Glomerular endothelial cell (primary cell): ENCODE measurements at regions not wholly inside any gene's neighbourhood (a gene's known extent, or its start where the extent isn't known, plus 50 kb on each side); places are given as distances from the start of the nearest gene placed in this dataset.

ENCODE experiments used
- DNase-seq: peaks from one replicate; pipeline ENCODE4 v3.0.0-alpha.2; 2011; ENCODE audit warnings: low read depth, low spot score; ENCODE audit errors: extremely low read depth

DNA sequence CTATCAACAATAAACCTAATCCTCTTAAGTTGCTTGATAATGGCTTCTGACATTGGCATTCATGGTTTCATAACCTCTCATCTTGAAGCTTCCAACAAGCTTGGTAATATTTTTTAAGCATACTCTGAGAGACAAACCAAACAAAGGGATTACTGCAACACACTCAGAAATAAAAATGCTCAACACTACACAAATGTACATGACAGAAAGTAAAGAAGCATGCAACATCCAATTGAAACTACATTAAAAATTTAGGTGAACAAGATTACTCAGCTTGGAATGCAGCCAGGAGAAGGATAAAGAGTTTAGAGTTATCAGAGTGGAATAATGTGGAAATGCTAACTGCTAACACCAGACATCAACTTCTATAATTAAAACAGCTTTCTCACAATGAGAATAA is 1136.6 kb upstream of the PABPC4L start:
- no peak for DNase-seq

DNA sequence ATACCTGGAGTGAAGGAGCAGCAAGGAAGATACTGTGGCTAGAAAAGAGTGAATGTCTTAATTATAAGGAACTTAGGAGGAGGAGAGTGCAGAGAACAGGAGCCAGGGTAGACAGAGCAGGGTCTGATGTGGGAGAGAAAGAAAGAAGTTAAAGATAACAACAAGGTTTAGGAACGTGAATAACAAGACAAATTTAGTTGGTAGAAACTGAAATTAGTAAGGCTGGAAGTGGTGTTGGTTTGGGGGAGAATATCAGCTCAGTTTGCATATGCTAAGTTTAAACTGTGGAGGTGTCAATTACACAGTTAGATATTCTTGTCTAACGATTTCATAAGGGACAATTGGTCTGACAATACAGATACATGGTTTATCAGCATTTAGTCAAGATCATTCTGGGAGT is 1123.7 kb upstream of the PABPC4L start:
- DNase-seq = no peak

DNA sequence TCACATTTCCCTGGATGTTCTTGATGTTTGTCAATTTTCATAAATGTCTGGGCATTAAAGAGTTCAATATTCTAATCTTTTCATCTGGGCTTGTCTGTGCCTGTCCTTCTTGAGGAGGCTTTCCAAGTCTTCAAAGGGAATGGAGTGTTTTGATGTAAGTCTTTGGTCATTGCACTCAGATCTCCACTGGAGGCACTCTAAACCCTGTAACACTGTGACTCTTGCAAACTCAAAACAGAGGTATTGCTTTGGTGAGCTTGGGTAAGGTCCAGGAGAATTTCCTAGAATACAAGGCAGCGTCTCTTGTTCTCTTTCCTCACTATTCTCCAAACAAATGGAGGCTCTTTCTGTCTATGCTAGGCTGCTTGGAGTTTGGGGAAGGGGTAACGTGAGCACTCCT is 1118.1 kb upstream of the PABPC4L start:
- DNase-seq = no peak

GRCh38 chr4:135316266-135316779 is 1114.7 kb upstream of the PABPC4L start:
- DNase-seq = no peak

DNA sequence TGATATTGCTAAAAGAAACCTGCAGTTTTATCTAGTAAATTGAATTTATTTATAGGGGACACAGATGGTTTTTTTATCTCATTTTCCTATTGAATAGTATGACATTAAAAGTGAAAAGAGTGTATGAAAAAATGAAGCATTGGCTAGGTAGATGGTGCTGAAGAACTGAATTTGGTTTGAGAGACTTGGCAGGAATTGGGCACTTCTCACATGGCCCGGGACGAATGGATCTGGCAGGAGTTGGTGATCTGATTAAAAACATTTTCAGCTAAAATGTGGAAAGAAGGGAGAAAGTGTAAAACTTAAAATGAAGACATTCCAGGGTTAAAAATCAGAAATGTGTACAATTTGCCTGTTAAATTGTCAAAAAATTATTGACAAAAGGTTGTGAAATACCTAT is 1088.5 kb upstream of the PABPC4L start:
- DNase-seq = no peak

DNA sequence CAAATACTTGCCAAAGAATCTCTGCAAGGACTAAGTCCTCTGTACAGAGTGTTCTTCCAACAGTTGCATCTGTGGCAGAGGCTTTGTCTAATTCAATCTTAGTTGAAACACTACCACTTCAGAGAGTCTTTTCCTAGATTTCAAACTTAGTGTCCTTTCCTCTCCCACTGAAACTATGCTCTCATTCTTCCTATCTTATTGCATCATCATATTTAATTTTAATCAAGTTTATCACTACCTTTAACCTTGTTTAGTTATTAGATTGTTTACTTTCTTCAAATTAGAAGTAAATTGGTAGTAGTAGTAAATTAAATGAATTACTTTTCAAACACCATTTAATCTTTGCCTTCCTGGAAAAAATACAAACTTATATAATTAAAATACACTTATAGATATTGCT is 1082.3 kb upstream of the PABPC4L start:
- DNase-seq = no peak

DNA sequence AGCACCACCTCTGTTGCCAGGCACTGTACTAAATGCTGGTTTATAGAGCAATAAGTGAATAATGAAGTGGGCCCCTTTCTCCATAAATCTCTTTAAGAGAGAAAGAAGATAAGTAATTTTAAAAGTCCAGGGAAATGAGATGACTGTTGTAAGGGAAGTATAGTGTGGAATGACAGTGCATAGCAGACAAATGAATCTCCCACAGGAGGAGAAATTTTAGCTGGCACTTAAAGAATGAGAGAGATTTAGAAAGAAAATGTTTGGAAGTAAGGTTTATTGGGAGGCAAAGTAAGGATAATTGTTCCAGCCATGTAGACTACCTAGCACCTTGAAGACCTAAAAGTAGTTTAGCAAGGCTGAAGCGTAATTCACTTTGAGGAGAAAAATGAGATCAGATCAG is 1081.1 kb upstream of the PABPC4L start:
- no peak for DNase-seq

DNA sequence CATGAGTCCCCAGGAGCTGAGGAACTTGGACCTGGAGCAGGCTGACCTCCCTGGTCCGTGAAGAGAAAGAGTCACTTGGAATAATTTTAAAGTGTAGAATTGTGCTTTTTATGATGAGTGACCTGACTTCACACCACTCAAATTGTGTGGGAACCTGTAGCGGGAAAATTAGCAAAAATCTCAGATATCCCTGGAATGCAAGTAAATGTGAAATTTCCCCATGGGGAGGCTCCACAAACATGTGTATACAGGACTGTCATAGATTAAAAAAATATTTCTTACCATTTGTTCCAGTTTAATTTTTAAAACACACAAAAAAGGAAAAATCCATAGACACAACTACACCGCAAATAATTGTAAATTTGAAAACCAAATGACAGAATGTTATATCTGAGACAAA is 1079.6 kb upstream of the PABPC4L start:
- no peak for DNase-seq

- DNase-seq = no peak
Measured at GRCh38 chr4:135277980-135278315, 1076.4 kb upstream of the PABPC4L start.

DNA sequence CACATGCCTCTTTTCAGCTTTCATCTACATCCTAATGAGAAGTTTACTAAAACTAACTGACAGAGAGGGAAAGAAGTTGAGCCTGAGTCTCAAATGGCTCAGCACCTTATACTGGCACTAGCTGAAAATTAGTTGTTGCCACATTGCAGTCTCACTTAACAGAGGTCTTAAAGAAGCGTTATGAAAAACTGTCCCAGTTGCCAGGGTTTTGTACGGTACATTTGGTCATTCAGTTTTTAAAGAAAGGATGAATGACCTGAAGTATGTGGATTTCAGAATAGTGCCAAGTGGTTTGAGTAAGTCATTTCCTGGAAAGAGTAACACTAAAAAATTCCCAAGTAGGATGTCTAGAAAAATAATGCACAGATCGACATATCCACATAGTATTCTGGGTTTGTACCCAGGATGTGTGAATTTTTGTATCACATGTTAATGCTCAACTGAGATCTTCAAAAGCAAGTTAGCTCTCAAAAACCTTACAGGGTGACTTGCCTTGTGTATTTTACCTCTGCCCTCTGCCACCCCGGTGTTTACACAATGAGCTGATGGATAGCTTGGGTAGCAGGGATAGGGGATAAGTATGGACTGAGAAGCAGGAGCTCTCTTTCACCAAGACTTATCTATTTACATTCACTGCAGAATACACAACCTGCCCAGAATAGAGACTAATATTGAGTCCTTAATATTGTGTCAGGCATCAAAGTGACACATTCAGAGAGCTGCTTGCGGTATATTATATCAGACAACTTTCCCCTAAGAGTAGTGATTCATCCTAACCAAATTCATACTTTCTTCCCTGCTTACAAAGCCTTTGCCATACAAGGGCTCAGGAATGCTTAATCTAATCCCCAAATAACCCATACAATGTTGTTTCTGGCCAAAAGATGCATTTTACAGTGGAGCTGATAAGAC is 1075.7 kb upstream of the PABPC4L start:
- no peak for DNase-seq

DNA sequence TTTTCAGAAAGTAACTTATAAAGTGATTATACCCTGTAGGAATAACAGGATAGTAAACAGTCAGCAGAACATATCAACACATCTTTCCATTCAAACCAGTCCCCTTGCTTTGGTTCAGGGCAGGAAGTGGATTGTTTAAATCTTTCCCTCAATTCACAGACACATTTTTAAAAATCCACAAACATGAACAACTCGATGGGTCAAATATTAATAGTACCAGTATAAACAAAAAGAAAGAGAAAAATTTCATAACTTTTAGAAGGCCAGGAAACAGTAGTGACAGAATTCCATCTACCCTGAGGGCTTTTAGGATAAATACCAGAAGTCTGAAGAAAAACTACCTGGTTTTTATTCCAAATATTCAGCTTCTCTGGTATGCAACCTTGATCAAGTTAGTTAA is 1072.8 kb upstream of the PABPC4L start:
- no peak for DNase-seq

GRCh38 chr4:135269125-135269890 is 1067.7 kb upstream of the PABPC4L start:
- DNase-seq = no peak

DNA sequence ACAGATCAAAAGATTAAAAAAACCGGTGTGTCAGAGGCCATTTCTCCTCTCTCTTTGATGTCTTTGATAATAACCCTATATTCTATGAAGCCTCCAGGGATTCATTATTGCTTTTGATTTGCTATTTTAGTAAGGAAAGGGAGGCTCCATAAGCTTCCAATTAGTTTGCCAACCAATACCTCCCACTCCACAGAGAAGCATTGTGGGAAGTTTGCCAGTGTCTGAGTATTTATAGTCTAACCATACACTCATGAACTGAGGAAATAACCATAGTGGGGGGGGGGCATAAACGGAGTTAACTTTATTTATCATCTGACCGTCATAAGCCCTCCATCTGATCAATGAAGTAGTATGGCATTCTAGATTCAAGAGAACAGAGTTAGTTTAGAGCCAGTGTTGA is 1066.8 kb upstream of the PABPC4L start:
- no peak for DNase-seq

DNA sequence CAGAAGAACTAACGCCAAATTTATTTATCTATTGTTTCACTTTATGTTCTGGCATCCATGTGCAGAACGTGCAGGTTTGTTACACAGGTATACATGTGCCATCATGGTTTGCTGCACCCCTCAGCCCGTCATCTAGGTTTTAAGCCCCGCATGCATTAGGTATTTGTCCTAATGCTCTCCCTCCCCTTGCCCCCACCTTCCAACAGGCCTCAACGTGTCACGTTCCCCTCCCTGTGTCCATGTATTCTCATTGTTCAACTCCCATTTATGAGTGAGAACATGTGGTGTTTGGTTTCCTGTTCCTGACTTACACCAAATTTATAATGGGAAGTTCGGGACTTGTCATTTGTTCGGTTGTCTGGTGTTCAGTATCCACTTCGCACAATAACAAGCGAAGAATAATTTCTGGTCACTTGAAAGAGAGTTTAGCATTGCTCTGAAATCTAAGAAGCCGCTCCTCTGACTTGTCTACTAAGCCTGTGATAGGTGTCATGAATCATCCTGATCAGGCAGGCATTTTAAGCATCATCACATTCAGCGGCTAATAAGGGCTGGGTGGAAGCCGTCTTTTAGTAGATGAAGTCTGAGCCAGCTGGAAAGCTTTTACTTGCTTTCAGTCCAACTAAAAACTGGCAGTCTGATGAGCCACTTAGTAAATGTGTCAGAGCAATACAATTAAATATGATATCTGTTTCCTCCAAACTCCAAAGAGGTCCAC is 1065.7 kb upstream of the PABPC4L start:
- no peak for DNase-seq

DNA sequence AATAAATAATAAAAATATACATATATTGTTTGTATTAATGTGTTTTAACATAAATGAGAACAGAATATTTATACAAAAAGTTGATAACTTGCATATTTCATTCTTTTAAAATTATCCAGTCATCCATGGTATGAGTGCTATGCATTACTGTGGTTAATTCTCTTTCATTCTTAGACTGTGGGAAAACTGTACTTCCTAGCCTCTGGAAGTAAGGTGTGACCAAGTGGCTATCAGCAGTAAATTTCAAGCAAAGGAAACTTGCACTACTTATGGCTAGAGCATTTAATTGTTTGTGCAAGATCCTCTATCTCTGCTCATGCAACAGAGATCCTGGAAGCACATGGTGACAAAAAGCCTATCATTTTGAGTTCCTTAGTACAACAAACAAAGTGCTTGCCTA is 1054.5 kb upstream of the PABPC4L start:
- DNase-seq = no peak

DNA sequence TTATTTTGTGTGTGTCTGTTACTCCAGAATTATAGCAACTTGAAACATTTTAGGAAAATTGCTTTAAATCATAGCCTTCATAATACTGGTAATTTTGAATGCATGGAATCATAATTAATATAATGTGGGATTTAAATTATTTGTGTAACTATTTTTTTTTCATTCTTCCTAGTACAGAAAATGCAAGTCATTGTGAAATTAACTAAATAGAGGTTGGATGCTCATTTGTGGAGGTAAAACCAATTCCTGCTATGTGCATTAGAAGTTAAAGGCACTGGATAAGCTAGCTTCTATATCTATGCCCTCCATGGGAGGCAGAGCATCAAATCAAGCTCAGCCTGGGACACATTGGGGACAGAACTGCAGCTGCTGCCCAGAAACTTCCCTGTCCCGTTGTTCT is 1048.5 kb upstream of the PABPC4L start:
- no peak for DNase-seq

DNA sequence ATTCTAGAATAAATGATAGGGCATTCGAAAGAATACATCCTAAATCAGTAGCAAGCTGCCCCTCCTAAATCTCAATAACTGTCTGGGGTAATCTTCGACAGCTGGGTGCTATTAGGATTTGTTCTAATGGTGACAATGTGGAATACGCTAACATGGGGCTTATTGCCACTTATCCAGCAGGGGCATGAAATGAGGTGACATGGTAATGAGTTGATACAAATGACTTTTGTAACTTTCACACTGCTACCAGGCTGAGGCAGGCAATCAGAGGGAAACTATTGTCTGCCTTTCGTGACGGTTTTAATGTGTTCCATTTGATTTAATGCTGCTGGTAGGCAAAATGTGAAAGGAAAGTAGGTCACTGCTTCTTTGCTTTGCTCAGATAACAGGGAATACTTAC is 1047.4 kb upstream of the PABPC4L start:
- no peak for DNase-seq

DNA sequence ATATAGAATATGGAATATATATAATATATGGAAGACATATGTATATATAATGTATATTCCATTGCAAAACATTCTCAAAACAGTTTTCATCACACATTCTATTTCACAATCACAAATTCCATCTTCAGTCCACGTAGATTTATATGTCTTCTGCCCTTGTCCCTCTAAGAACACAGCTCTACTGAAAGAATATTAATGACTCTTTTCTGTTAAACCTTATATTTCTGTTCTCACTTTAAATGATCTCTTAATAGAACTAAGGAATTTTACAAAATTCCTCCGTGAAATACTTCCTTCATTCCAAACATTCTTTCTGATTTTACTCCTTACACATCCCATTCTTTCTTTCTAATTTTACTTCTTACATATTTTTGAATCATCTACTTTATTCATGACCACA is 1043.1 kb upstream of the PABPC4L start:
- no peak for DNase-seq

- DNase-seq = no peak
Measured at GRCh38 chr4:135244056-135244455, 1042.5 kb upstream of the PABPC4L start.

DNA sequence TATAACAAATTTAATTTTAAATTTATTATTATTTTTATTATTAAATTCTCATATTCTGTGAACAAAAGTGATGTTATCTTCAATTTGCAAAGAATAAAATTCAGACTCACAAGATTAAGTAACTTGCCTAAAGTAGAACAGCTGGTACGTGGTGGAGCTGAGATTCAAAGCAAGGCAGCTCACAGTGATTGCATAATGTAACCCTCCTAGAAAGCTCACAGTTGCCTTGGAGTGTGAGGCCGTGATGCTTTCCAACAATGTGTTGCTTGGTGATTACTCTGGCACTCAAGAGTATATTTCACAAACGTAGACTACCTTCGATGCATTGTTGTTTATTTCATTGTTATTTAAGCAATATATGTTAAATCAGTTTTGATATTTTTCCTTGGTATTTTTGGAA is 1039.2 kb upstream of the PABPC4L start:
- no peak for DNase-seq

GRCh38 chr4:135239964-135240363 is 1038.4 kb upstream of the PABPC4L start:
- DNase-seq = no peak
